ENCODE measurements at regions not wholly inside any gene's neighbourhood (a gene's known extent, or its start where the extent isn't known, plus 50 kb on each side); places are given as distances from the start of the nearest gene placed in this dataset.
A peak's percentile ranks its signal among the peaks of the same experiment; 100 is the strongest.
"Not testable (repeated sequence)": the region's sequence is repeated elsewhere in the genome, so short reads cannot be mapped to it uniquely, and the experiment has no call there.

DNA sequence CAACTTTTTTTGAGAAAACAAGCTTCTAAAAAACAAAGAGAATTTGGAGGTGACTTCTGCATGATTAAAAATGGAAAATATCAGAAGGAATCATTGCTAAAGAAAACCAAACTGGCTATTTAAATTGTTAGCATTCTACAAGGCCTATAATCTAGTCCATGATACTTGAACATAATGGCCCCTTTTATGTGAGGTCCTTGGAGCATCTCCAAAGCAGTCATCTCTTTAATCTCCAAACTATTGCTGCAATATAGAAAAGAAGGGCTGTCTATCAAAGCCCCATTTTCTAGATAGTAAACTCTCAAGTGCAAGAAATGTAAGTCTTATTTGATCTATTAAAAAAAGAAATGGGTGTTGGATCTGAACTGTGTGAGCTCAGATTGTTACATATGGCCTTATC is 615.1 kb downstream of the CENPC start:
- no peak for DNase-seq (ENCODE audit: low read depth, low spot score)

DNA sequence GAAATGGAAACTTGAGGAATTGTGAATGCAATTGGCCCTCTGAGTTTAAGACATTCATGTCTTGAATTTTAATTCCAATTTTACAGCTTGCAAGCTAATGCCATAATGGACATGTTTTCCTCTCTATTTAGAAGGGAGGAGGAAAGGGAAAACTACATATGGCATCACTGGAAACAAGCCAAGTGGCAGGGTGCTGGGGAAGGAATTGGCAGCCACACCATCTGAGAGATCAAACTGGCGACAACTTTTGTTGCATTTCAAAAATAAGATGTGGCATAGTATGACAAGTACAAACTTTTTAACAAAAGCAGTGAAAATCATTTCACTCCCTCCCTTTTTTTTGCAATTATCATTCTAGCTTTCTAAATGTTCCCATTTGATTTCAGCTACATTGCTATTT is 615.6 kb downstream of the CENPC start:
- DNase-seq (ENCODE audit: low read depth, low spot score) = no peak

DNA sequence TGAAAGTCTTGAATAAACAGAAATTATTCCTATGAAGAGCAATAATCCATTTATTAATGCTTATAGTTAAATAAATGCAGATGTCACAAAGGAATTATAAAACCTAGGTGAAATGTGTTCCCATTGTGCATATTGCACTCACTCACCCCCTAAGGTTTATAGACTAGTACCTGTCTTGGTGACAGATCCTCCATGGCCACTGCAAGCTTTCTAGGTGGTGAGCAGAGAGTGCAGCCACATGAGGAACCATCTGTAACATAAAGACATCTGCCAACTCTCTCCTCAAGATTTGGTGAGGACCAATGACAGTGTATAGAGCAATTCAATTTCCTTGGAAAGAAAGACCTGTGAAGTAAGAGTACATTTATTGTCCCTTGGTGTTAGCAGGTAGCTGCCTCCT is 616.4 kb downstream of the CENPC start:
- not testable (repeated sequence) for DNase-seq (ENCODE audit: low read depth, low spot score)

DNA sequence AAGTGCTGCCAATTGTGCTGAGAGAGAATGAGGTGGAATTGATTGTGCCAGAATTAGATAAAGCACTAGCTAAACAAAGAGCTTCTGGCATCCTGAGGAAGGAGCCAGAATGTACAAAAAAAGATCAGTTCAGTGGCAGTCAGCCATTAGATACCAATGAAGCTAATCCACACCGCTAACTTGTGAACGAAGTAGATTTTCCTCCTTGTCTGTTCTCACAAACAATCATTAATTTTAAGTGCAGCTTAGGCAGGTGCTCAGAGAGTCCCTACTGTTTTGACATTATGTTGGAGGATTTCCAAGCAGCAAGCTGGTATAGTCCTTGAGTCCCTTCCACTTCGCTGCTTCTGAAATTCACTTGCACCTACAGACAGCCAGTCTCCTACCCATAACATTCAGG is 617.4 kb downstream of the CENPC start:
- peak; percentile 59 for DNase-seq (ENCODE audit: low read depth, low spot score)

DNA sequence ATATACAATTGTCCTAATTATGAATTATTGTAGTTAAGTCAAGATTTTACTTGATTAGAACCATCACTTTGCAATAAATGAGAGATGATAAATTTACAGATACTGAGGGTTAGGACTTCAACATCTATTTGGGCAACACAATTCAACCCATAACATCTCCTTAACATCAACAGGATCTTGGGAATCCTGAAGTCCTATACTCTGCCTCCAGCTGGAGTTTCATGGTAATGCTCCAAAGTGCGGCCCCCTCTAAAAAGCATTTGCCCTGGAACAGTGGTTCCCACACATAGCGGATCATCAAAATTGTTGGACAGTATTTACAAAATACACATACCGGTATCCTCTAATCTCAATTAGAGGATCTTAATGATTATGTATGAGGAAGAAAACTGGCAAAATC is 618.6 kb downstream of the CENPC start:
- DNase-seq (ENCODE audit: low read depth, low spot score) = no peak

DNA sequence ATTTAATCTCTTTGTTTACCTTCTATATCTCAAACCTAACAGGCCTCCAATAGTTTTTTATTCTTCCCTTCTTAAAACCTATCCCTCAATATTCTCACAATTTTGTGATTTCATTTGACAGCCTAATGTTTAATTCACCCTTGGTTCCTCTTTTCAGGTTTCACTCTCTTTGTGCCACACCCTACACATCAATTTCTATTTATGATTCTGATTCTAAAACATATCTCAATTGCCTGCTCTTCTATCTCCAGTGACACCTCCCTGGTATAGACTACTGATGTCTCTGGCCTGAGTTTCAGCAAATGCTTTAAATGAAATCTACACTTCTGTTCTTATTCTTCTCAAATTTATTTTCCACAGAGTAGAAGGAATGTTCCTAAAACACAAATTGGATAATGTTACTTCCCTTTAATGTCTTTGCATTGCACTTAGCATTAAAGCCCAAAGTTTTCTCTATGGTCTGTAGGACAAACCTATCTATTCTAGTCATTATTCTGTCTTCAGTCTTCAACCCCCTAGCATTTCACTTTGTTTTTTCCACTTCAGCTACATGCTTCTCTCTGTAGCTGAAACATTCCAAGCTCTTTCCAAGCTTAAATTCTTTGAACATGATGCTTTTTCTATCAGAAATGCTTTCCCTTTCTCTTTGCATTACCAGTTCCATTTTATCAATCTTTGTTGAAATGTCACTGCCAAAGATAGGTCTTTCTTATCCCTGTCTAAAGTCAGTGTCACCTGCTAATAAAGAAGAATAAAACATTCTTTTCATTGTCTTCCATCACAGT is 622.0 kb downstream of the CENPC start:
- peak; percentile 59 for DNase-seq (ENCODE audit: low read depth, low spot score)

DNA sequence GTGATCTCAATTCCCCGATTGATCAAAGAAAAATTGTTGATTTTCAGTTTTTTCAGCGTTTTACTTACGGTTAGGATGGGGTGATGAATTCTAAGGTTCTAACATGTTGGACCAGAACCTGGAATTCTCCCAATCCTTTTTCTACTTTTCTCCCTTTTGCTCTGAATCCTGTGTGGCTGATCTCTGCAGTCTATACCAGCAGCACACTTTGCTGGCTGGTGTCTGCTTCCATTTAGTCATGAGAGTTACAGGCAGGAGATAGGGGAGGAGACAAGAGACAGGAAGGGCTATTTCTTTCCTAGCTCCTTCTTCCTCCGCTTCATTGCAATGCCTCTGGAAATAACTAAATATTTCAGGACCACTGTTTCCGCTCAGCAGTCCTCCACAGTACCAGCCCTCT is 623.9 kb downstream of the CENPC start:
- no peak for DNase-seq (ENCODE audit: low read depth, low spot score)

DNA sequence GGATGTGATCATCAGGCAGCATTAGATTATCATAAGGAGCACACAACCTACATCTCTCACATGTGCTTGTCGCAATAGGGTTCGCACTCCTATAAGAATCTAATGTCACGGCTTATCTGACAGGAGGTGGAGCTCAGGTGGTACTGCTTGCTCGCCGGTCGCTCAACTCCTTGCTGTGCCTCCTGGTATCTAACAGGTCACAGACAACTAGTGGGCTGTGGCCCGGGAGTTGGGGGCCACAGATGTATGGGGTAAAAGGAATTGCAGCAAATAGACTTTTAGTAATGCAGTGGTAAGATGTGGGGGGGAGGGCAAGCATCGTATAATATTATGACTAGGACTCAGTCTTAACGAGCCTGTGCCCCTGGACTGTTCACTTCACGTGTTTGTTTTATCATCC is 624.8 kb downstream of the CENPC start:
- DNase-seq (ENCODE audit: low read depth, low spot score) = no peak

DNA sequence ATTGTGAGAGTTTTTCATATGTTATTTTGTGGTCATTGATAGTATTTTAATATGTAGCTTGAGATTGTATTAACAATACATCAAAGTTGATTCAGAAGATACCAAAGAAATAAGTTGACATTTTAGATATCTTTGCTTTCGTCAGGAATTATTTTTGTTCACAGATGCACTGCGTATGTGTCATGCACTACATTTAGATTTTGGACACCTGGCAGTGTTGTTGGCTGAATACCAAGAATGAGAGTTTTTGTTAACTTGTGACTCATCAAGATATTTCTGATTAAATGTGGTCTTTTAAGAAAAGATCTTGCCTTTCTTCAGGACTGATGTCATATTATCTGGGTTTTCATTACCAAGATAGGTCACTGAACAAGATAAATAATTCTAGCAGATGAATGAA is 633.4 kb downstream of the CENPC start:
- DNase-seq (ENCODE audit: low read depth, low spot score) = peak; percentile 91

DNA sequence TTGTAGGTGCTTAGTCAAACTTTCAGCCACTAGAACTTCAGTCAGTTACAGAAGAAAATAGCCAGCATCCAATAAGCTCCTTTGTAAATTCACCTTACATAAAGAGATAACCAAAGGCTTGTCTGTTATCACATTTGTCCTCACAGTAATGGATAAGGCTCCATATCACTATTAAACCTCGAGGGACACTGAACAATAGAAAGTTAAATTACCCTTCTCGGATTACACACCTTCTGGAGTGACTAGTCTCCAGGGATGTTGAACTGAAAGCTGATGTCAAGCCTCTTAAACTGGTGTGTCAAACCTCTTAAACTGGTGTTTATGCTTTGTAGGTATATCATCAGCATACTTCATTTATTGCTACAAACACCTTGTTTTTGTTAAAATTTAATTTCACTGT is 639.0 kb downstream of the CENPC start:
- DNase-seq (ENCODE audit: low read depth, low spot score) = no peak

DNA sequence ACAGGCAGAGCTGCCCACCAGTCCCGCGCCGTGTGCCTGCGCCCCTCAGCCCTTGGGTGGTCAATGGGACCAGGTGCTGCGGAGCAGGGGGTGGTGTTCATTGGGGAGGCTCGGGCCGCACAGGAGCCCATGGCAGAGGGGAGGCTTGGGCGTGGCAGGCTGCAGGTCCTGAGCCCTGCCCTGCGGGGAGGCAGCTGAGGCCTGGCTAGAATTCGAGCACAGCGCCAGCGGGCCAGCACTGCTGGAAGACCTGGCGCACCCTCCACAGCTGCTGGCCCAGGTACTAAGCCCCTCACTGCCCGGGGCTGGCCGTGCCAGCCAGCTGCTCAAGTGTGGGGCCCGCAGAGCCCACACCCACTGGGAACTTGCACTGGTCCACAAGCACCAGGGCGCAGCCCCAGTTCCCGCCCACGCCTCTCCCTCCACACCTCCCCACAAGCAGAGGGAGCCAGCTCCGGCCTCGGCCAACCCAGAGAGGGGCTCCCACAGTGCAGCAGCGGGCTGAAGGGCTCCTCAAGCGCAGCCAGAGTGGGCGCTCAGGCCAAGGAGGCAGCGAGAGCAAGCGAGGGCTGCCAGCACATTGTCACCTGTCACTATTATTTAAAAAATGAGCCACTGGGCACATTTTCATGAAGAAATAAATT is 645.8 kb downstream of the CENPC start:
- DNase-seq (ENCODE audit: low read depth, low spot score) = no peak

DNA sequence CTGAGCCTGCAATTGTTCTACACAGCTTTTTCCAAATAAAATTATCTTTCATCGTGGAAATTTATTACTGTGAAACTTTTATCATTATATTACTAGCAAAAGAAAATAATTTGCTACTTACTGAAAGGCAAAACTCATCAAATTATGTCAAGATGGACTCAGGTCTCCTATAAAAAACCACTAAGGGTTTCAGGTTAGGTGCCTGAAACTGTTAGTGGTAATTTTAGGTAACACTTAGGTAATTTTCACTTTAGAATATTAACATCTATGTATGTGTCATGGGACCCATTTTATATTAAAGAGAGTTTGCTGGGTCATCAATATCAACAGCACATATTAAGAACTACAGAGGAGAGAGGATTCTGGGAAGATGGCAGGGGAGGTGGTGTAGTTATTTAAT is 651.5 kb downstream of the CENPC start:
- DNase-seq (ENCODE audit: low read depth, low spot score) = no peak

DNA sequence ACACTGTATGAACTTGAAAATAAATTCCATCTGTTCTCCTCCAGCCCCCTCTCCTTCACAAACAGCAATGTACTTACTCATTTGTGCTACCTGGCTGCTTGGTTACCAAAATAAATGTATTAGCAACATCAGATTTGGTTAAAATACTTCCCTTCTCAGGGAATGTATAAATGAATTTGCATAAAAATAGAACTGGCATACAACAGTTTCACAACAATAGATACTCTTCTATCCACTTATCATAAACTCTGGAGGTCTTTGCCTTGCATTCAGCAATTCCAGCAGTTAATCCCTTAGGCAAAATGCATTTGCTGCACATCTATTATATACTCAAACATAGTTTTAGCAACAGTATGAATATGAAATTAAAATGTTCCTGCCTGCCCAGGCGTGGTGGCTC is 658.2 kb downstream of the CENPC start:
- no peak for DNase-seq (ENCODE audit: low read depth, low spot score)

DNA sequence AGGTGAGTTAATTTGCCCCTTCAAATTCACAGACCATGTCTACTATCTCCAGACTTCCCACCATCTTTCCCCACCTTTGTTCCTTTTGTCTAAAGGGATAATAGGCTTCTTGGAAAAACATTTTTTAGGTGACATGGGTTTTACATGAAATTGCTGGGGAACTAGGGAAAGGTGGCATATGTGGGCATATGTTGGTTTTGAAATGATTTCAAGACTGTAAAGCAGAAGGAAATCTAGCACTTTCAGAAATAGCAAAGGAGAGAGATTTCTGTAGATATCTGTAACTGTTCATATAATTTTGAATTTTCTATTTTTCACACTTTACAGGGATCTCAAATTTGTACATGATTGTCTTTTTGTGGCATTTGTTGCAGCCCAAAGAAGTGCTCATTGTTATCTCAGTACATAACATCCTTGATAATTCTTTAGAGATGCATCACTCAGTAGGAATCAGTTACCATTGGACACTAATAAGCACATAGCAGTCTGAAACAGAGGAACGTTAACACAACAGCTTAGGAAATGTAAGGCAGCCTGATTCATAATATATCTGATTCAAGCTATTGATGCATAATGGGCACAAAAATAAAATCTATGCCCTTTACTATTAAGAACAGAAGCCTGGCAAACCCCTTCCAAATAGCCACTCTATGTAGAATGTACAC is 659.7 kb downstream of the CENPC start:
- DNase-seq (ENCODE audit: low read depth, low spot score) = peak; percentile 7

DNA sequence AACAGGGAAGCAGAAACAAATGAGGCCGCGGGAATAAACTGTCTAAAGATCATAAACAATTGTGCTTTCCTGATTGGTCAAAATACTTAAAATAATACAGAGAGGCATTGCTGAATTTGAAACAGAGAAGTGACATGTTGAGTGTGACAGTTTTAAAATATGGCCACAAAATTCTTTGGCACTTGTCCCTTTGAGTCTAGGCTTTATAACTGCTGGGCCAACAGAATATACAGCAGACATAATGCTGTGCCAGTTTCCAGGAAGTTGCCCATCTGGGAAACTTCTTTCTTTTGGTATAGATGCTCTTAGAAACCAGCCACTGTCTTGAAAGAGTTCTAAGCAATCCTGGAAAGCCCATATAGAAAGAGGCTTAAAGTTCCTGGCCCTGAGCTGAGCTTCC is 668.4 kb downstream of the CENPC start:
- DNase-seq (ENCODE audit: low read depth, low spot score) = no peak

DNA sequence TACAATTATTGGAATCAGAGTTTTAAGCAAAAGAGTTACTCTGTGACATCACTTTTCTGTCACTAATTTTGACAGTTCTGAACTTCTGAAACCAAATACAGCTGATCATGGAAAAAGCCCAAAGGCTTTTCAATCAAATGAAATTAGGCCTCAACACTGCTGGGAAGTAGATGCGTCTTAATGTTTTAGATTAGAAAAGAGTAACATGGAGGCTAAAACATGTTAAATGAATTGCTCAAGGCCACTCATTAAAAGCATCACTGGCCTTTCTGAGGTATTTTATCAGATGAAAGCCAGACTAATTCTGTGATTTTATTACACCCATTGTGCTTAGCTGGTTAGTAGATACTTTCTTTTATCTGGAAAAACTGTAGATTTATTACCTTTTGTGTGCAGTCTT is 672.6 kb downstream of the CENPC start:
- DNase-seq (ENCODE audit: low read depth, low spot score) = no peak

DNA sequence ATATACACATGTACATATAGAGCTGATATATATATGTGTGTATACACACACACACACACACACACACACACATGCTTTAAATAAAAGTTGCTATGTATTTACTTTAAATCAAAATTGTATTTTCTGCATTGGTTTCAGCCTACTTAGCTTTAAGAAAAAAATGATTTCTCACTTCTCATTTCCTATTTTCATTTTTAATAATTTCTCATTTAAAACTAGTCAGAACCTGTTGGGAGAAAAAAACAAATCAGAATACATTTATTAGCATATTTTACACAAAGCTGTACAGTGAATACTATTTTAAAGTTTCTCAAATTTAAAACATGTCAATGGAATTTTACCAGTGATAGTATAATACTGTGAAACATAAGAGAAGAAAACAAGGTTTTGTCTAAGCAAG is 681.8 kb downstream of the CENPC start:
- no peak for DNase-seq (ENCODE audit: low read depth, low spot score)

DNA sequence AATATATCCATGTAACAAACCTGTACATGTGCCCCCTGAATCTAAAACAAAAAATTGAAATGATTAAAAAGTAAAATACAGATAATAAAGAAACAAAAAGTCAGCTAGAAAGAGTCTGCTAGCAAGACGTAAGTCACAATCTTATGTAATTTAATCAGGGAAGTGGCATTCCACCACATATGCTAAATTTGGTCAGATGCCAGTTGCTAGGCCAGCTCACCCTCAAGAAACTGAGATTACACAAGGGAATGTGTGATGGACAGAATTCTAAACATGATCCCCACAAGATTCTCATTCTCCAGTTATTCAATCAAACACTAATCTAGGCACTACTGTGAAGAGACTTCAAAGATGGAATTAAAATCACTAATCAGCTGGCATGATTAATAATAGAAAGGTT is 689.3 kb downstream of the CENPC start:
- DNase-seq (ENCODE audit: low read depth, low spot score) = peak; percentile 30

DNA sequence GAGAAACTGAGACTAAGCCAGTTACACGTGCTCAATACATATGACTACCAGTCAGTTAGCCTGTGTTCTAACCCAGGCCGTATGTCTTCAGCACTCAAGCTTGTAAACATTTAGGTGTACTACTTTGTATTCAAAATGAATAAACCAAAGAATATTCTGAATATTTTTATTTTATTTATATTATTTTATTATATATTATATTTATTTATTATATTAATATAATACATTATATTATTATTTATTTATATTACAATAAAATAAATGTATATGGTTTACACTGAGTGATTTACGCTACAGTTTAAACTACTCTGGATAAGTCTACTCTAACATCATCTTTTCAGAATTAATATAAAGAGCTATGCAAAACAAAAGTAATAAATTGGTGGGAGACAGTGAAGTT is 691.5 kb downstream of the CENPC start:
- no peak for DNase-seq (ENCODE audit: low read depth, low spot score)

DNA sequence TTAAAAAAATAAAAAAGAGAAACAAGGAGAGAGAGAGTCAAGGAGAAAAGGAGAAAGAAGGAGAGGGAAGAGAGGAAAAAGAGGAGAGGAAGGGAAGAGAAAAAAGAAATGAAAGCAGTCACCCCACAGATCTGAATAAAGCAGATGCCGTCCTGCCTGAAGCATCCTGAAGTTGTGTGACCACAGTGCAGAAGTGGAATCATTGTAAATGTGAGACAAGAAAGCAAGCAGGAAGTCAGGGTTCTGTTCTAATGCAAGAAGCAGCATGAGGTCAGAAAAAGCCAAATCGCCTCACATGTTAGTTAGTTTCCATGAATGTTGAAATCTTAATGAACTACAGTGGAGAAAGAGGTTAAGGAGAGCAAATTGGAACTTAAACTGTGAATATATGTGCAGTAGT is 692.5 kb downstream of the CENPC start:
- DNase-seq (ENCODE audit: low read depth, low spot score) = no peak

DNA sequence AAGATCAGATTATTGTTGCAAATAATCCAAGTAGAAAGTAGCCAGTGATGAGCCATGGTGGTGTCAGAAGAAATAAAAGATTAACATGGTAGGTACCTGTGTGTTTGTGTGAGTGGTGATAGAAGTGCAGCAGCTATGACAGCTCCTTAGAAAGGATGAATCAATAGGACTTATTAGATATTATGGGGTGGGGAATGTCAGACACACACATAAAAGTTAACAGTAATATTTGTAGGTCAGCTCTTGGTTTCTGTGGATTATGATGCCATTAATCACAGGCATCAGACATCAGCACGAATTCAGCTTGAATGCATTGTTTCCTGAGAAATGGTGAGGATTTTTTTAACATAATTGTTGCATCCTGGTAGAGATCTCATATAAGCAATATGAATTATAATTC is 695.7 kb downstream of the CENPC start:
- DNase-seq (ENCODE audit: low read depth, low spot score) = no peak

DNA sequence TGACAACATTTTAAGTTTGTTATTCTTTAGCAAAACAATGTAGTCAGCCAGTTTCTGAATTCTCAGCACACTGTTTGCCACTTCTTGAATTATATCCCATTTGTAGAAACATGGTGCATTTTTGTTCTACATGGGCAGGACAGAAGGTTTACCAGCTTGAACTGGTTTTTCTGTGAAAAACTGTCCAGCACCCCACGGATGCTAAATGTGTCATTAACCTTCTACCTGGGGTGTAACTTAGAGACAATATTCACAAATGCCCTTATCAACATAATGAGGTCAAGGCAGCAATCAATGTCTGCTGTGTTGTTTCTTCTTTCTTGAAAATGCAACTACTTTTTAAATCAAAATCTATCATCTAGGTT is 702.6 kb downstream of the CENPC start:
- DNase-seq (ENCODE audit: low read depth, low spot score) = no peak
